GM21447 (cell line): ENCODE measurements at regions not wholly inside any gene's neighbourhood (a gene's known extent, or its start where the extent isn't known, plus 50 kb on each side); places are given as distances from the start of the nearest gene placed in this dataset.

ENCODE experiments used
- ATAC-seq: cut with Tn5 transposase; IDR thresholded peaks from one replicate; pipeline ENCODE4 v1.9.1; 2021; ENCODE audit not compliant: unreplicated experiment

DNA sequence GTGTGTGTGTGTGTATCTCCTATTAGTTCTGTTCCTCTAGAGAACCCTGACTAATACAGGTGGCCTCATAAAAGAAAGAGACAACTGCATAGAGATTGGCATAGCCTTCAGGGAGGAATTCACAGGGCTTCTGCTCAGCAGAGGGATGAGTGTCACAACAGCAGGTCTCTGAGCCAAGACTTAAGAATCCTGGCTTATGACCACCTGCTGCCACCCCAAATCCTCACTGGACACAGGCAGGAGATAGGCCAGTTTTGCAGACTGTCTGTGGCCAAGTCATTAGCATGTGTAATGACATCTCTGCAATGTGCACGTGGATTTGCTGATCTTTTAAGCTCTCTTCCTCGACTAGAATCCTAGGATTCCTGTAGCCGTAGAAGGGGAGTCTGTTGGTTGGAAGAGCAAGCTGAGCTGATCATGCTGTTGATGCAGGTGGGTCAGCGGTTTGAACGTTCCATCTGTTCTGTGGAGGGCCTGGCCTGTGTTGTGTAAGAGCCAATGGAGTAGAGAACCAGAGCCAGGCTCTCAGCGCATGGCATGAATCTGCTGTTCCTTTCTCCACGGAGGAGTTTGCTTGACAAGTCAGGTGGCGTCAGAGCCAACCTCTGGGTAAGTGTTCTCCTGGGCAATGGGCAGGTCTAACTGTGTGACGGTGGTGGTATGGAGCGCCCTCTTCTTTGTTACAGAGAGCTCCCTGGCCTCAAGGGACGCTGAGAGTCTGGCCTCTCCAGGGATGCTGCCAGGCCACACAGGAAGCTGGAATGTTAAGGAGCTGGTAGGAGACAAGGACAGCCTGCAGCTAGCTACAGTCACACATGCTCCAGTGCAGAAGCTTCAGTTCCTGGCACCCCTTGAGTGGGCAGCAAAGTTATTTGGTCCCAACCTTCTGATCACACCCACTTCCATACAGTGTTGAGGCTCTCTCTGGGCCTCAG lies 503.1 kb downstream of the FOXO1 start:
- no peak for ATAC-seq

DNA sequence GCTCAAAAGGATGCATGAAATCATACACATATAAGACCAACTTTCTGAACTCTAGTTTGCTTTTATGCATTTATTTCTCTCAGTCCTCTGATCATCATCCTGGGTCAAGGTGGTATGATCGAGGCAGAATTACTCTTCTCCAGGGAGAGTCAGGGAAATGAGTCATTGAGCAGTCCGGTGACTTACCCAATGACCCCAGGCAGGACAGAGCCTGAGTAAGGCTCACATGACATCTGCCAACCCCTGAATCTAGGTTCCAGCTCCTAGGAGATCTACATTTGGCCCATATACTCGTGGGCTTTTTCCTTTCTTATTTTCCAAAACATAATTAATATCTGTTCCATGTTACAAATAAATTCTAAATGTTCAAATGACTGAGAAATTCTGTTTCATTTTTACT lies 502.3 kb downstream of the FOXO1 start:
- ATAC-seq, result no peak

DNA sequence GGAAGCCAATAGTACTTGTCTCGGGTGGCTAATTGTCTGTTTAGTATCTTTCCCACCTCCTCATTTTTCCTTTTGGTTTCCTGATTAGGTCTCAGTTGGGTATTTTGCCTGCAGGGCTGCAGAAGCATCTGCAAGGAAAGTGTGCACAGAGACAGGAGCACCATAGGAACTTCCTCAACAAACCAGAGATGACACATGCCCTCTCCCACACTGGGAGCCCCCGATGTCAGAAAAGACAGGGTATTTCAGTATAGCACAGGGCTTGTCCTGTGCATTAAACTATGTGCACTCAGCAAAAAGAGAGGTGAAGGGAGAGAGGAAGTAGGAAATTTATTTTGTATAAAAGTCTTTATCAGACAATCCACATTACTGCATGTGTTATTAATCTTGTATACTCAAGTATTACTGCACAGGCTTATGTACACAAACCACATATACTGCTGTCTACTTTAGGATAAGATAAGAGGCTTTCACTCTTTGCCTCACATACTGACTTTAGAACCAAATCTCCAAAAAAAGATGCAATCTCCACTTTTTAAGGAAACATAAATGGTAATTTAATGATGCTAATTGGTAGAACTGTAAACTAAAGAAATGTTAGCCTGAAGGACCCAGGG lies 501.0 kb downstream of the FOXO1 start:
- no peak for ATAC-seq

DNA sequence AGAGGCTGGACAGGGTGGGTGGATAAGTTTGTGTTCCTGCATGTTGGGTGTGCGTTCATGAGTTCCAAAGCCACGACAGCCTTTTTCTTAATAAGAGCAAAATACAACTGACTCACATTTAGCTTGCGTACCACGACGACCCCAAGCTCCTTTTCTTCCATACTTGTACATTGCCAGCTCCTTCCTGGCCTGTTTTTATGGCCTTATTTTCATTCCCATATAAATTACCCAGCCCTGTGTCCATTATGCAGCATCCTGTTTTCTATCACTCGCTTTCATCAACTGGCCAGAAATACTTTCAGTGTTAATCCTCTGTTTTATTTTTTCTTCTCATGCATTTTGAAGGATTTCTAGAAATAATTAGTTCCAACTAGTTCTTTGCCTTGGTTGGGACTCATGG lies 499.1 kb downstream of the FOXO1 start:
- ATAC-seq, result no peak

DNA sequence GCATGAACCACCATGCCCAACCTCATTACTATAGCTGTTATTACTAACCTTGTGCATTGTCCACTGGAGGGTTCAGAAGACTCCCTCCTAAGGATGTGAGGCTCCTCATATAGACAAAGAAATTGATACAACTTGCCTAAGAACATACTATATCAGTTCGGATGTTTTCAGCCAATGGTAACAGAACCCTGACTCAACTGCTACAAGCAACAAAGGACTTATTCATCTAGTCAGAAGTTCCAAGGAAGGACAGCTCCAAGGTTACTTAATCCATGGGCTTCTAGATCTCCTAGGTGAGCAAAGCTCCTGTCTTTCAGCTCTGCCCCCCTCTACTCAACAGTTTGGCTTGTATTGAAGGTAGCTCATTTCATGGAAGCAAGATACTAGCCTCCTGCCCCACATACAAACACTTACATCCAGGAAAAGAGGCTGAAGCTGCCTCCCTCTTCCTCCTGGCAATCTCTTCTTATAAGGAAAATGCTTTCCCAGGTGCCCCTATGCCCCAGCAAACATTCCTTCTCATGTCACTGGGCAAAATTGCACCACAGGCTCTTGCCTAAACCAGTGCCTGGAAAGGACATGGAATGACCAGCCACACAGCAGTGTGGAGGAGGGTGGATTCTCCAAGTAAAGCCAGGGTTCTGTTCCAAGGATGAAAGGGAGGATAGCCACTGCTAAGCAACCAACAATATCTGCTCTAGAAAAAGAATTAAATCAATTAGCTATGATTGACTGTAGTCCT lies 497.8 kb downstream of the FOXO1 start:
- ATAC-seq, result no peak

DNA sequence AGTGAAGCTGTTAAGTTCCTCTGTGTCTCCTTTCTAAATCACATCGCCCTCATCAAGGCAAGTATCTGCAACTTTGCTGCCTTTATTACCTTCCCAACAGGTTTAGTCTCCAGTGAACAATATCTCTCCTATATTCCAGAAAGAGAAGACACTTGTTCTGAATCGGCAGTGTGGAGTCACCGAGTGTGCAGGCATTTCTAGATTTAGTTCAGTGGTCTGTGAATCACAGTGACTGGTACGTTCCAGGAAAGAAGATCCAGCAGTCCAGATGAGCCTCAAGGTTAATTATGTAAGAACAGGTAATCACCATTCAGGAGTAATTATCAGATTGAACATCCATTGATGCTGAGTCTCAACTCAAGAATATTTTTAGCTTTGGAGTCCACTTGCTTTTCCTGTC lies 497.0 kb downstream of the FOXO1 start:
- ATAC-seq, result no peak

DNA sequence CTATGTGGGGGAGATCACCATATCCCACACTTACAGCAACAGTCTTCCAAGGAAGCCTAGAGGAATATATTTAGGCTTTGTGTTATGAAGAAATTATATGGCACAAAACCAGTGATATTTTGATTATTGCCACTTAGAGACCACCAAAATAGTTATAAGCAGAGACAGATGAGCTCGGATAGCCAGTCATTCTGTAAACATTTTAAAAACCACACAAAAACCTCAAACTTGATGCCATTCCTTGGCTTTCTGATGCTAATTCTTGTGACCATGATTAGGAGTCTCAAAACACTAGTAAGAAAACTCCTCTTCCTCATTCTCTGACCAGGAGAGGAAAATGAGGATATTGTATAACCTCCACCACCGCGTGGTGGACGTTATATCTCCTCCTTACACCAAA lies 496.4 kb downstream of the FOXO1 start:
- ATAC-seq, result no peak

DNA sequence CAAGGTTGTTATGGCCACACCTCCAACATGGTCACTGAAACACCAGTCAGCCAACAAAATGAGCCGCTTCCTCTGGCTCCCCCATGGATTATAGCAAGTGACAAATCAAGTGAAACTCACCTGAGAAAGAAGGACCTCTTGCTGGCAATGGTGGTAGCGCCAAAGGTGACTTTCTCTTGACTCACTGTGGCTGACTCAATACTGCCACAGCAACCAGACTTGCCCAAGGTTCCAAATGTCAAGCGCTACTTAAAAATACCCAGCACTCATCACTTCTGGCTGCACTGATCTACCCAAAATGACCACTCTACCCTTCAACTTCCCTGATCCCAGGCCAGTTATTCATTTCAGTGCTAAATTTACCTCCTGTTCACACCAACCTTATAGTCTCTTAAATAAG lies 495.5 kb downstream of the FOXO1 start:
- no peak for ATAC-seq

DNA sequence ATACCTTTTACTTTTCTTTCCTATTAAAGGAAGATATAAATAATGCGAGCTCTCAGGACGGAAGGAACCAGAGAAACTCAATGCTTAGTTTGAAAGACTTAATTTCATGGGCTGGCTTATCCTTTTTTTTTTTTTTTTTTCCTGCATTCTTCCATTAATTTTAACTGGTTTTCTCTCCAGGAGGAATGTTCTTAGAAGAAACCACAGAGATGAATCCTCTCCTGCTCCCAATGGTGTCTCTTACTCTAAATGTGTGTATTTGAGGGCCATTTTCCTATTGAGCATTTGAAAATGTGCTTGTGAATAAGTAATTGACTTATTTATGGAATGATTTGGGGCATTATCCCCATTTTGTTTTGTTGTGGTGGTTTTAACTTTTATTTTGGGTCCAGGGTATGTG lies 494.9 kb downstream of the FOXO1 start:
- ATAC-seq, result no peak

DNA sequence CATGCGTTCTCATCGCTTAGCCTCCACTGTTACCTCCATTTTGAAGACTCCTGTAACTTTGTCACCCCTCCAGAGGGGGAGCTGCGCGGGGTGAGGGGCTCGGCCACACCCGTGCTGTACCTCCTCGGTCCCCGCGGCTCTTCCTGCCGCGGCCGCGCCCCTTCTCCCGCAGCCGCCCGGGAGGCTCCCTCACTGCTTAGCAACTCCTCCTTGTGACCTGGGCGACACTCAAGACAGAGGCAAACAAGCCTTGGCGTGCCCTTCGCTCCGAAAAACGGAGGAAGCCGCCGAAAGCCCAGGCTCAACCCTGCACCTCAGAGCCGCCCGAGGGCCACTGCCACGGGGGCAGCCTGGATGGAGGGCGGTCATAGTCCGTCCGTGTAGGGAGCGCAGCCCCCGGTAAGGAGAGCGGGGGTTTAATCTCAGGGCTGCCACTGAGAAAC lies 494.3 kb downstream of the FOXO1 start:
- no peak for ATAC-seq

DNA sequence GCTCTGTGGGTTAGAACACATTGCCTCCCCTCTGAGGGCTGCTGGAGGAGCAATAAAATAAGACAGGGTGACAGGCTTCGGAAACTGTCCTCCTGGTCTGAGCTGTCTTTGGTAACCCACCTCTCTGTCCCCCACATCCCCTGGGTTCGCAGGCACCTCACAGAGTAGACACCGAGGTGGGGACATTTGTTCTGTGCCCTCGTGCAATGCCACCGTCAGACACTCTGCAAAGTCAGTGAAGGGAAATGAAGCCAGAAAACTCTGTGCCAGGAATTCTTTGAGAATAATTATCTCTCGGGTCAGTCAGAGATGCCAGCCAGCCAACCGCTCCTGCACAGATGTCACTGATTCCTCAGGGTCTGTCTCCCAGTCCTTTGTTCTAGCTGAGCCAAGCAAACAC lies 493.6 kb downstream of the FOXO1 start:
- ATAC-seq, result no peak

DNA sequence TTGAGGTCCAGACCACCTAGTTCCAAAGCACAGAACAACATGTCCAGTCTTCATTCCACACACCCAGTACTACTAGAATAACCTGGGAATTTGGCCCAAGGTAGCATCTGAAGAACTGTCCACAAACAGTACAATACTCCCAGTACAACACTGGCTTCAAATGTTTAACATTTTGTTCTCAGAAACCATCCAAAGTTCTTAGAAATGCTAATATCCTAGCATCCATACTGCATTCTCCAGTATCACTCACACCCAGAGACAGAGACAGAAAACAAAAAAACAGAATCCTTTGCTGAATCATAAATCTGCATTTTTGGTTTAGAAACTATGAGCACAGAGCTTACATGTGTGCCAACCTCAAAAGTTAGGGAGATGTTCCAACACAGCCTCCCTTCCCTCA lies 490.8 kb downstream of the FOXO1 start:
- ATAC-seq, result no peak

DNA sequence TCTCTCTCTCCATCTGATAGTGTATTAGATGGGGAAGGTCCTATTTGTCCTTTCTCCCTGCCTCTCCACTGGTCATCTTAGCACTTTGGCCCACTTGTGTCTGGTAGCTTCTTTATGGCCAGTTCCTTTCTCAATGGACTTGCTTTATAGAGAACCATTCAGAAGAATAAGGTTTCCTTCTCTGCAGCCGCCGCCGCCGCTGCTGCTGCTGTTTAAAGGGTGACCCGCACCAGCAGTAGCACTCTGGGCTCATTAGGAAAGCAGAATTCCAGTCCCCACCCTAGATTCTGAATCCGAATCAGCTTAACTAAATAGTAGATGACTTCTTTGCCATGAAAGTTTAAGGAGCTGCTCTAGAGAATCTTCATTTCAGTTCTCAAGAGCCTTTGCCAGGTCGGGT lies 490.2 kb downstream of the FOXO1 start:
- ATAC-seq, result no peak

DNA sequence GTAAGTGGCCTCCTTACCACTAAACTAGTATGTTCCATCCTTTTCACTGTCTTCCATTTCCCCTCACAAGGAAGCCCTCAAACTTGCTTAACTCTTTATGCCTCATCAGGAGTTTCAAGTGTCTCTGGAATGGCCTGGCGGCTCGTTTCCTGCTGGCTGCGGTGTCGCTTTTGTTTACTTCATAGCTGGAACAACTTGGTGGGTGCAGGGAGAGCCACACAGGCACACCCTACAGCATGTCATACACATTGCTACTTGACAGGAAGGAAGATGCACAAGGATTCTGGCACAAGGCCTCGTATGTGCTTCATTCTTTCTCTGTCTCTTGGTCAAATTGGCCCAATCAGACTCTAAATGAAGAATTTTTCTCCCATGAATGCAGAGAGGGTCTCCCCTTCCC lies 488.3 kb downstream of the FOXO1 start:
- ATAC-seq, result no peak

DNA sequence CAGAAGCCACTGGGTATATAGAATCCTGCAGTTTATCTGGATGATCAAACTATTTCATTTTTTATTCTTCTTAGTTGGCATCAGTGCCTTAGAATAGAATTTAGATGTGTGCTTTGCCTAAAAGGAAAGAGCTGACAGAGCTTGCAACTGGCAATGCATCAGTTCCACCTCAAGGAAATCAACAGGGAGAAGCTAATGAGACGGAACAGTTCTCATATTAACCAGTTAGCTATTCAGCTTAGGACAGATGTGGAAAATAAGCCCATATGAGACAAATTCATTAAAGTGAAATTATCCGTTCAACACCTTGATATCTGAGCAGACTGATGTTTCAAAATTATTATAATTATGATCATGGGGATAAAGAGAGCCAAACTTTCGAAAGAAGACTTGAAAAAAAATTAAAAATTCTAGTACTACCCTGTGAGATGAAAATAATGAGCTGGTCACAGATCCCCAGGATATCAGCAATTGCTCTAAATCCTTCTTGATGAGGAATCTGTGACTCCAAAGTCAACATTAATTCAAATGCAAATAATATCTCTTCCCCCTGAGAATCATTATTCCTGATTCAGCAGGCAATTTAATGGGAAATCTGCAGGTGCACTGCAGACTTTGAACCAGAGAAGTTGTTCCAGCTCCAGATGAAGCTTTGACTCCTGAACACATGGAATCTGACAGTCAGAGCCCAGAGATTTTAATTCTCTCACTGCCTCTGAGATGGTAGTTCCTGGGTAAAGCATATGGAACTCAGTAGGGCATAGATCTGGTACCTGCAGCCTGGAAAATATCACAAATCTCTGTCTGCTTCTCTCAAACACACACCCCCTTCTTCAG lies 486.8 kb downstream of the FOXO1 start:
- no peak for ATAC-seq

DNA sequence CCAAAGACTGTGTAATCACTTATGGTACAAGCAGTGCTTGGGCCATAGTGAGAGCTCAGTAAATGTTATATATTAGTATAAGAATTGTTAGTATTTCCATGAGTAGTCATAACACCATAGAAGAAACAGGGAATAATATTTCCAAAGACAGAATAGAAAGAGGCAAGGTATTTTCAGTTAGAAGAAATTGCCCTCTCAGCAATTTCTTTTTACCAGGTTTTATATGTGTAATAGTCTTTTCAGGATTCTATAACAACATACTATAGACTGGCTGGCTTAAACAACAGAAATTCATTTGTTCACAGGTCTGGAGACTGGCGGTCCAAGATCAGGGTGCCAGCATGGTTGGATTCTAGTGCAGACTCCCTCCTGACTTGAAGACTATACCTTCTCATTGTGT lies 485.7 kb downstream of the FOXO1 start:
- no peak for ATAC-seq

DNA sequence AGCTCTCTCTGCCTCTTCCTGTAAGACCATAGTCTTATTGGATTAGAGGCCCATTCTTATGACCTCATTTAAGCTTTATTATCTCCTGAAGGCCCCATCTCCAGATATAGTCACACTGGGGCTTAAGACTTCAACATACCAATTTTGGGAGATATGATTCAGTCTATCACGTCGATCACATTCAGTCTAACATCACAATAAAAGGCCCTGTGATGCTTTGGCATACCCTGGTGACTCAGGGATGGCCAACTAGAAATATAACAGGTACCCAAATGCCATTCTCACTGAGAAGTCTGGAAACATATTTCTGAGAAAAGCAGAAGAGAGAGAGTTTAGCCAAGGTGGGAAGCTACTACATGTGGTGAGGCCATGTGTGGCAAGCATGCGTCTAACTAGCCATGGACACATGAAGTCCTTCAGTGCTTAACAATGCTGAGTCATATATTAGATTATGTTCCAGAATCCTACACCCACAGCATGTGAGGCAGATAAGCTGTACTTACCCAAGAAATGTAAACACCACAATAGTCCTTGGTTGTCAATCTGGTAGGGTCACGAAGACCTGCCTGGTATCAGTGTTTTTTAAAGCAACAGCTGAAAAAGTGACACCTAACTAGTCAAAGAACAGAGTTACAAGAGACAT lies 485.1 kb downstream of the FOXO1 start:
- ATAC-seq, result no peak

DNA sequence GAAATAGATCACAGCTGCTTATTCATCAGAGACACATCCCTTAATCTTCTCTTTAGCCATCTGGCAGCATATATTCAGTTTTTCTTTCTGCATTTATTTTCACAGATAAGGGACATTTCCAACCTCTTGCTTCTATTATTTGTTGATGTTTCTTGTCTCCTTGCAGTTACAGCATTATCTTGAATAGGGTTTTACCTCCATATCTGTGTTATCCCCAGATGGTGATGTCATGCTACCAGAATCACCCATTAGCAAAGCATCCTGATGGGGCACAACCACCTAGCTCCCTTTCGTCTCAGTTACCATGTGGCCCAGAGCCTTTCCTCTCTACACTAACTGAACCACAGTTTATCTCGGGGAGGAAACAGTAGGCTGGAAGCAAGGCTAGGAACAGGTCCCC lies 483.9 kb downstream of the FOXO1 start:
- no peak for ATAC-seq

DNA sequence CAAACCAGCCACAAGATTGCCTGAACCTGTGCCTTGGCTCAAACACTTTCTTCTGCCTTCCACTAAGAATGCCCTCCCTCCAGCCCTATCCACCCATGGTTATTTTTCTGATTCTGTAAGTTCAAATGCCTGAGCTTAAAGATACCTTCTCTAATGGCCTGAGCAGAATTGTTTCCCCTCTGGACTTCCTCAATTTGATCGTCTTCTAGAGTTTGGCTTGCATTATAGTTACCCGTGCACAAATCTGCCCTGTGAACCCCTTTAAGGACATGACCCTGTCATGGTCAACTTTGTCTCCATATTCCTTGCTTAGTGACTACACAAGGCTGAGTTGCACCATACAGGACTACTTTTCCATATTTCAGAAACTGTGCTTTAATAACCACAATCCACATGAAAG lies 481.0 kb downstream of the FOXO1 start:
- ATAC-seq, result no peak

DNA sequence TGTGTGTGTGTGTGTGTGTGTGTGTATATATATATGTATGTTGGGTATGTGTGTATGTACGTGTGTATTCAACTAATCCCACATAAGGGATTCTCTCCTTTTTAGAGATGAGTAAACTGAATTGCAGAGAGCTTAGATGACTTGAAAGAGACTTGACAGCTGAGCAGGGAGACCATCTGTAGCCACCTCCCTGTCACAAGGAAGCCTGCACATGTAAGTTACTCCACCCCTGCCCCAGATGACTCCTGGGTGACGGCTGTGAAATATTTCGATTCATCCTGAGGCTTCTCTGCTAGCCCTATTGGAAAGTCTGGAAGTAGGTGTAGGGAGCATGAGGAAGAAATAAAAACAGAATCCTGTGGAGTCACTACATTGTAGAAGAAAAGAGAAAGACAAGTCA lies 480.4 kb downstream of the FOXO1 start:
- no peak for ATAC-seq
